Suprapubic skin (tissue), 3 donors: ENCODE measurements at regions not wholly inside any gene's neighbourhood (a gene's known extent, or its start where the extent isn't known, plus 50 kb on each side); places are given as distances from the start of the nearest gene placed in this dataset.

Experiments
- CTCF ChIP-seq, 2 donors: fragments of 200-600 bp in 1 of 2; fragments of 450-650 bp in 1 of 2; sonication (generic) in 1 of 2; IDR thresholded peaks; one replicate each; pipeline ENCODE4 v1.5.1; 2016 to 2019; ENCODE audit warnings: antibody characterized with exemption in 2 of 2, mild to moderate bottlenecking in 1 of 2, moderate library complexity in 1 of 2
- EP300 ChIP-seq: sonication (generic); formaldehyde crosslinking; IDR thresholded peaks from one replicate; pipeline ENCODE4 v1.6.1; 2017; ENCODE audit warnings: antibody characterized with exemption
- POLR2A ChIP-seq, 2 donors: fragments of 450-650 bp; IDR thresholded peaks; one replicate each; pipeline ENCODE4 v1.6.1; 2017; ENCODE audit warnings: antibody characterized with exemption in 2 of 2, mild to moderate bottlenecking in 2 of 2, moderate library complexity in 2 of 2

DNA sequence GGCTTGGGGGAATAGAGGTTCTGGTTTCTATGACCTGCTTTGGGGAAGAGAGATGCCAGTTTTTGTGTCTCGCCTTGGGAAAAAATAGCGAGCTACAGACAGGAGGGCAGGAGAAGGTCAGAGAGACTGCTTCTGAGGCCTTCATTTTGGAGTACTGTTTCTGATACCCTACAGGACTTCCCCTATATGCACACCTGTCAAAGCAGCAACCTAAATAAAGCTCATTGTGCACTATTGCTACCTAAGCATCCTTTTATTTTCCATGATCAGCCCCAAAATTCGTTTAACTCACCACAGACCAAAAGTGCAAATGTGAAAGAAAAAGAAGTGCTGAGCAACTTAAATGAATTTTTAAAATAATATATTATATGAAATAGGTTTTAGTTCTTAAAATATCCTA is 145.6 kb upstream of the CHRM3 start:
- TF ChIP-seq EP300 (no peak), CTCF (IDR thresholded peaks at IDR 0.05) (no peak), POLR2A (IDR thresholded peaks at IDR 0.05) (no peak)
